Thoracic aorta (tissue), 2 donors: ENCODE measurements at regions not wholly inside any gene's neighbourhood (a gene's known extent, or its start where the extent isn't known, plus 50 kb on each side); places are given as distances from the start of the nearest gene placed in this dataset.

Experiments used
- ATAC-seq: fragments of 150-250 bp; one replicate; pipeline ENCODE4 v1.8.0; 2017; ENCODE audit warnings: low read depth; ENCODE audit not compliant: insufficient number of reproducible peaks, low FRiP score
- DNase-seq: peaks from one replicate; pipeline ENCODE4 v3.0.0-alpha.2; 2020; ENCODE audit warnings: low spot score
- H3K27ac ChIP-seq, 2 donors: fragments of 200-600 bp; sonication (generic); 1 replicate in 1 of 2; 2 replicates in 1 of 2; pipeline ENCODE4 v1.5.1; 2016; ENCODE audit warnings: mild to moderate bottlenecking in 2 of 2, moderate library complexity in 2 of 2
- H3K27me3 ChIP-seq: fragments of 200-600 bp; sonication (generic); replicated peaks from 2 replicates; pipeline ENCODE4 v1.6.0; 2016; ENCODE audit warnings: mild to moderate bottlenecking; ENCODE audit not compliant: insufficient read depth
- H3K36me3 ChIP-seq: fragments of 200-600 bp; sonication (generic); one replicate; pipeline ENCODE4 v1.5.1; 2016
- H3K4me1 ChIP-seq, 2 donors: fragments of 200-600 bp; sonication (generic); 1 replicate in 1 of 2; 2 replicates in 1 of 2; pipeline versions ENCODE4 v1.5.1 to v1.6.0; 2016; ENCODE audit warnings: low read depth in 2 of 2, mild to moderate bottlenecking in 1 of 2; ENCODE audit not compliant: control insufficient read depth in 1 of 2
- H3K4me3 ChIP-seq: fragments of 200-600 bp; sonication (generic); 2 replicates; pipeline ENCODE4 v1.5.1; 2016; ENCODE audit warnings: mild to moderate bottlenecking
- H3K9me3 ChIP-seq: fragments of 200-600 bp; sonication (generic); 2 replicates; pipeline ENCODE4 v1.5.1; 2016
- CTCF ChIP-seq: fragments of 200-600 bp; sonication (generic); IDR thresholded peaks from one replicate; pipeline ENCODE4 v1.5.1; 2019; ENCODE audit warnings: antibody characterized with exemption

GRCh38 chr7:112596981-112597380, 116.2 kb downstream of the LSMEM1 start:
- H3K9me3 ChIP-seq, result no peaks in the 10 kb centered on the region
- H3K27ac ChIP-seq, result no peak overlapping the region
- H3K27me3 ChIP-seq, result no peaks in the 10 kb centered on the region
- H3K4me3 ChIP-seq, result no peak overlapping the region
- DNase-seq, result no peak
- no peak for TF ChIP-seq CTCF
- no peak for ATAC-seq
- H3K4me1 ChIP-seq, result no peaks in the 10 kb centered on the region
- H3K36me3 ChIP-seq, result no peaks in the 10 kb centered on the region

- Histone ChIP-seq H3K27me3 (no peaks in the 10 kb centered on the region), H3K9me3 (no peaks in the 10 kb centered on the region), H3K4me1 (no peaks in the 10 kb centered on the region), H3K4me3 (no peak overlapping the region), H3K36me3 (no peaks in the 10 kb centered on the region), H3K27ac (no peak overlapping the region)
- DNase-seq, result no peak
- no peak for TF ChIP-seq CTCF
- no peak for ATAC-seq
Measured at GRCh38 chr7:112603673-112604072, 122.9 kb downstream of the LSMEM1 start.

GRCh38 chr7:112610636-112611035, 129.8 kb downstream of the LSMEM1 start:
- Histone ChIP-seq H3K27me3 (no peaks in the 10 kb centered on the region), H3K36me3 (no peaks in the 10 kb centered on the region), H3K4me3 (no peak overlapping the region), H3K27ac (no peak overlapping the region), H3K4me1 (no peaks in the 10 kb centered on the region), H3K9me3 (no peaks in the 10 kb centered on the region)
- TF ChIP-seq CTCF, result no peak
- ATAC-seq (no peak), DNase-seq (no peak)

GRCh38 chr7:112615701-112616100, 134.9 kb downstream of the LSMEM1 start:
- no peak for TF ChIP-seq CTCF
- H3K9me3 ChIP-seq, result no peaks in the 10 kb centered on the region
- no peak overlapping the region for H3K27ac ChIP-seq
- no peak overlapping the region for H3K4me3 ChIP-seq
- DNase-seq (no peak), ATAC-seq (no peak)
- H3K36me3 ChIP-seq, result no peaks in the 10 kb centered on the region
- no peaks in the 10 kb centered on the region for H3K4me1 ChIP-seq
- H3K27me3 ChIP-seq, result no peaks in the 10 kb centered on the region

GRCh38 chr7:112616295-112616694, 135.5 kb downstream of the LSMEM1 start:
- Histone ChIP-seq H3K4me3 (no peak overlapping the region), H3K36me3 (no peaks in the 10 kb centered on the region), H3K4me1 (no peaks in the 10 kb centered on the region), H3K27ac (no peak overlapping the region), H3K27me3 (no peaks in the 10 kb centered on the region), H3K9me3 (no peaks in the 10 kb centered on the region)
- TF ChIP-seq CTCF, result no peak
- no peak for DNase-seq
- ATAC-seq, result no peak
